BJ (cell line): ENCODE measurements at regions not wholly inside any gene's neighbourhood (a gene's known extent, or its start where the extent isn't known, plus 50 kb on each side); places are given as distances from the start of the nearest gene placed in this dataset.

Experiments used
- CTCF ChIA-PET: fragments of 350-600 bp; formaldehyde crosslinking; extraction: SDS; loops from one replicate; lab custom pipeline; 2021; ENCODE audit warnings: antibody characterized with exemption, inconsistent platforms; lab: Yijun Ruan, JAX
- POLR2A ChIA-PET: fragments of 300-600 bp; sonication (Branson Sonifier 250); formaldehyde crosslinking; extraction: SDS; loops from one replicate; lab custom pipeline; 2021; ENCODE audit warnings: antibody characterized with exemption; lab: Charles Lee
- DNase-seq: peaks from one replicate; pipeline ENCODE4 v3.0.0-alpha.2; 2011; ENCODE audit warnings: low read depth
- H3K27me3 ChIP-seq: 2 replicates; pipeline ENCODE4 v1.6.0; 2011; ENCODE audit warnings: low read length; ENCODE audit not compliant: control insufficient read depth, insufficient read depth
- H3K36me3 ChIP-seq: 2 replicates; pipeline ENCODE4 v1.5.1; 2011; ENCODE audit warnings: low read length; ENCODE audit not compliant: control insufficient read depth, insufficient read depth
- H3K4me3 ChIP-seq: 2 replicates; pipeline ENCODE4 v1.5.1; 2011; ENCODE audit warnings: low read depth, mild to moderate bottlenecking, control low read depth, low read length
- TF ChIP-seq, protein P1 (sequence below): IDR thresholded peaks from 2 replicates; pipeline ENCODE4 v1.5.1; 2011; ENCODE audit warnings: low read depth, mild to moderate bottlenecking, control low read depth, inconsistent platforms, low read length, moderate library complexity; ENCODE audit not compliant: insufficient read depth

DNA sequence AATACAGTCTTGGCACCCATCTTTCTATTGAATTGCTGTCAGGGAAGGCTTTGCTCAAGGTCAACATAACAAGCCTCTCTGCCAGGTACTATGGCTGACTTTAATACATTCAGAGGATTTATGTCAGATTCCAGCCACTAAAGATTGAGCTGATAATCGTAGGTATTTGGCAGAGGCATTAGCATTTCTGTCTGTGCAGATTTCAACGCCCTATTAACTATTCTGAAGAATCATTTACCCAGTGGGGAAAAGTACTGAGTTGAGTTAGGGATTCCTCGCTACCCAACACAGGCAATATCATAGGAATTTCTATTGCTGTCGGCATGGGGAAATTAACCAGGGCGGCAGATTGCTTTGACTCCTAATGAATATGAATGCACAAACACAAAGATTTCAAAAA is 233.7 kb upstream of the SPTLC3 start:
- no peak for DNase-seq
- H3K4me3 ChIP-seq, result no peak overlapping the region
- TF ChIP-seq, protein P1, sequence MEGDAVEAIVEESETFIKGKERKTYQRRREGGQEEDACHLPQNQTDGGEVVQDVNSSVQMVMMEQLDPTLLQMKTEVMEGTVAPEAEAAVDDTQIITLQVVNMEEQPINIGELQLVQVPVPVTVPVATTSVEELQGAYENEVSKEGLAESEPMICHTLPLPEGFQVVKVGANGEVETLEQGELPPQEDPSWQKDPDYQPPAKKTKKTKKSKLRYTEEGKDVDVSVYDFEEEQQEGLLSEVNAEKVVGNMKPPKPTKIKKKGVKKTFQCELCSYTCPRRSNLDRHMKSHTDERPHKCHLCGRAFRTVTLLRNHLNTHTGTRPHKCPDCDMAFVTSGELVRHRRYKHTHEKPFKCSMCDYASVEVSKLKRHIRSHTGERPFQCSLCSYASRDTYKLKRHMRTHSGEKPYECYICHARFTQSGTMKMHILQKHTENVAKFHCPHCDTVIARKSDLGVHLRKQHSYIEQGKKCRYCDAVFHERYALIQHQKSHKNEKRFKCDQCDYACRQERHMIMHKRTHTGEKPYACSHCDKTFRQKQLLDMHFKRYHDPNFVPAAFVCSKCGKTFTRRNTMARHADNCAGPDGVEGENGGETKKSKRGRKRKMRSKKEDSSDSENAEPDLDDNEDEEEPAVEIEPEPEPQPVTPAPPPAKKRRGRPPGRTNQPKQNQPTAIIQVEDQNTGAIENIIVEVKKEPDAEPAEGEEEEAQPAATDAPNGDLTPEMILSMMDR, result no peak
- H3K36me3 ChIP-seq, result no peaks in the 10 kb centered on the region
- CTCF ChIA-PET, result no interaction called here
- POLR2A ChIA-PET, result no interaction called here
- no peaks in the 10 kb centered on the region for H3K27me3 ChIP-seq

DNA sequence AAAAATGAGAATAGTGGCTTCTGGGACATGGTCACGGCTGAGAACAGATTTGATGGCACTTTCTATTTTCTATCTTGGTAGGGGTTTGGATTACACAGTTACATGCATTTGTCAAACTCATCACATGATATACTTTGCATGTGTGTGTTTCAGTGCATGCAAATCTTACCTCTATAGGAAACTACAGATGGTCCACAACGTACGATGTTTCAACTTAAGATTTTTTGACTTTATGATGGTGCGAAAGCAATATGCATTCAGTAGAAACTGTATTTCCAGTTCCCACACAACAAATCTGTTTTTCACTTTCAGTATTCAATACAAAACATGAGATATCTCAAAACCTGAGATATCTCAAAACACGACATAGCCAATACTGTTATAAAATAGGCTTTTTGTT is 231.8 kb upstream of the SPTLC3 start:
- no peaks in the 10 kb centered on the region for H3K36me3 ChIP-seq
- no peak for DNase-seq
- no peaks in the 10 kb centered on the region for H3K27me3 ChIP-seq
- TF ChIP-seq, protein P1, result no peak
- no peak overlapping the region for H3K4me3 ChIP-seq
- ChIA-PET CTCF (no interaction called here), POLR2A (no interaction called here)

GRCh38 chr20:12786276-12786675 is 222.5 kb upstream of the SPTLC3 start:
- CTCF ChIA-PET, result no interaction called here
- DNase-seq, result no peak

DNA sequence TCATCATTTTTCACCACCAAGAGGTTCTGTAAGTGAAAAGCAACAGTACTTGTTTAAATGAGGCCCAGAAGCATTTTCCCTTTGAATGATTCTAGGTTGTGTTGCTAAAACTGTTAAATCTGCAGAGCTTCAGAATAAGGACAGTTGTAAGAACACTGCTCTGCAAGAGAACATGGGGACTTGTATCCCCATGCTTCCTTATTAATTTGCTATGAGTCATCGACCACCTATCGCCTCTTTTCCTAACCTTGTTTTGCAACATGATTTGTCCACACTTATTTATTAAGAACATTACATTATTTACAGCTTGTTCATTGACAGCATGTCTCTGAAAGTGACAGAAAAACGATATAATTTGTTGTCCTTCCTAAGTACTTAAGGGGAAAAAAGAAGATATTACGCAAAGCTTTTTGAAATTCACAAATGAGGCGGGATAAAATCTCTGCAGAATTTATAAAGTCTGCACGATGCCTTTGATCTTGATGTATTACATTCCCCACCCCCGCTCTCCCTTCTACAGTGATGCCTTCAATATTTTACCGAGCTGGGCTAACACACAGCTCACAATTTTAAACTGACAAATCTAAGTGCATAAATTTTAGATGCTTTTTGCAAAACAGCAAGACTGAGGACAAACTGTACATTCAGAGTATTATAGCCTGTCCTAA is 220.0 kb upstream of the SPTLC3 start:
- Histone ChIP-seq H3K27me3 (no peaks in the 10 kb centered on the region), H3K4me3 (no peak overlapping the region), H3K36me3 (no peaks in the 10 kb centered on the region)
- no peak for DNase-seq
- ChIA-PET CTCF (no interaction called here), POLR2A (no interaction called here)
- TF ChIP-seq, protein P1, result no peak

More at GRCh38 chr20:12786276-12786675, 222.5 kb upstream of the SPTLC3 start:
- TF ChIP-seq, protein P1, result no peak
- Histone ChIP-seq H3K4me3 (no peak overlapping the region), H3K27me3 (no peaks in the 10 kb centered on the region), H3K36me3 (no peaks in the 10 kb centered on the region)
- POLR2A ChIA-PET, result no interaction called here

GRCh38 chr20:12790859-12791258 is 217.9 kb upstream of the SPTLC3 start:
- H3K36me3 ChIP-seq, result no peaks in the 10 kb centered on the region
- no peak overlapping the region for H3K4me3 ChIP-seq
- TF ChIP-seq, protein P1, result no peak
- CTCF ChIA-PET, result no interaction called here
- no peaks in the 10 kb centered on the region for H3K27me3 ChIP-seq
- DNase-seq, result no peak
- POLR2A ChIA-PET, result no interaction called here
